Stomach (tissue), 8 donors: ENCODE measurements at regions not wholly inside any gene's neighbourhood (a gene's known extent, or its start where the extent isn't known, plus 50 kb on each side); places are given as distances from the start of the nearest gene placed in this dataset.

Experiments used
- DNase-seq, 2 donors: peaks; one replicate each; pipeline versions ENCODE4 v3.0.0 to v3.0.0-alpha.2; 2013 to 2019
- H3K27ac ChIP-seq, 5 donors: fragments of 200-600 bp in 4 of 5; sonication (generic) in 4 of 5; one replicate each; pipeline ENCODE4 v1.5.1; 2013 to 2019; ENCODE audit warnings: mild to moderate bottlenecking in 1 of 5, moderate library complexity in 1 of 5
- H3K27me3 ChIP-seq, 3 donors: fragments of 200-600 bp; sonication (generic); one replicate each; pipeline ENCODE4 v1.5.1; 2017 to 2019; ENCODE audit warnings: mixed run types in 1 of 3
- H3K36me3 ChIP-seq, 4 donors: fragments of 200-600 bp; sonication (generic); 1 replicate in 3 of 4; 2 replicates in 1 of 4; pipeline ENCODE4 v1.5.1; 2016 to 2019
- H3K4me1 ChIP-seq, 4 donors: fragments of 200-600 bp; sonication (generic); one replicate each; pipeline ENCODE4 v1.5.1; 2016 to 2019
- H3K4me3 ChIP-seq, 4 donors: fragments of 200-600 bp; sonication (generic) in 3 of 4; one replicate each; pipeline ENCODE4 v1.5.1; 2016 to 2019; ENCODE audit warnings: mild to moderate bottlenecking in 1 of 4
- H3K9me3 ChIP-seq, 4 donors: fragments of 200-600 bp; sonication (generic); one replicate each; pipeline ENCODE4 v1.5.1; 2016 to 2019
- CTCF ChIP-seq, 7 experiments: fragments of 450-650 bp in 4 of 7; fragments of 200-600 bp in 3 of 7; sonication (generic) in 3 of 7; IDR thresholded peaks; one replicate each; pipeline ENCODE4 v1.5.1; 2016 to 2019; ENCODE audit warnings: antibody characterized with exemption in 7 of 7, control low read depth in 2 of 7, mild to moderate bottlenecking in 1 of 7
- EP300 ChIP-seq: sonication (generic); formaldehyde crosslinking; IDR thresholded peaks from one replicate; pipeline ENCODE4 v1.6.1; 2017; ENCODE audit warnings: antibody characterized with exemption
- POLR2A ChIP-seq, 4 donors: fragments of 450-650 bp; IDR thresholded peaks; one replicate each; pipeline ENCODE4 v1.6.1; 2016; ENCODE audit warnings: antibody characterized with exemption in 4 of 4, control low read depth in 2 of 4, mild to moderate bottlenecking in 1 of 4, moderate library complexity in 1 of 4
- POLR2AphosphoS5 ChIP-seq, 3 donors: sonication (generic); formaldehyde crosslinking; IDR thresholded peaks; one replicate each; pipeline ENCODE4 v1.6.1; 2016; ENCODE audit warnings: antibody characterized with exemption in 3 of 3
- WGBS, 5 donors: extraction: QIAGEN DNeasy Blood & Tissue Kit in 3 of 5; methylation state at CpG; one replicate each; pipeline versions ENCODE4 v1.1.5 to v1.1.7; 2013 to 2018; 5-methylcytosine and 5-hydroxymethylcytosine counted together
- intact Hi-C: fragments of 100-400 bp; cut with DNase I; formaldehyde crosslinking; loops from one replicate; pipeline ENCODE4 v1.15.1; 2023; ENCODE audit warnings: low total_unique reads
- donor health status: healthy with polysubstance abuse.
- donor health status: Bipolar disorder and iron deficiency.
- donor health status: healthy.

GRCh38 chr7:145088111-145088745 is 252.4 kb upstream of the TPK1 start:
- Histone ChIP-seq H3K36me3 (no peaks in the 10 kb centered on the region), H3K4me1 (no peaks in the 10 kb centered on the region), H3K9me3 (no peaks in the 10 kb centered on the region), H3K27ac (no peak overlapping the region), H3K4me3 (no peak overlapping the region), H3K27me3 (no peaks in the 10 kb centered on the region)
- intact Hi-C loops: no loop called here
- 53 to 62% (median 59%) methylated on average over 3 of the region's 3 CpGs for WGBS, 5 donors
- no peak for DNase-seq
- TF ChIP-seq CTCF (IDR thresholded peaks at IDR 0.05): no peak
- TF ChIP-seq EP300: no peak
- TF ChIP-seq POLR2AphosphoS5 (IDR thresholded peaks at IDR 0.05): no peak
- no peak for TF ChIP-seq POLR2A (IDR thresholded peaks at IDR 0.05)

- Histone ChIP-seq H3K27me3 (no peaks in the 10 kb centered on the region), H3K36me3 (no peaks in the 10 kb centered on the region), H3K27ac (no peak overlapping the region), H3K4me1 (no peaks in the 10 kb centered on the region), H3K9me3 (no peaks in the 10 kb centered on the region), H3K4me3 (no peak overlapping the region)
- 71 to 84% (median 83%) methylated on average over 6 of the region's 6 CpGs for WGBS, 5 donors
- intact Hi-C loops: no loop called here
- TF ChIP-seq POLR2AphosphoS5 (IDR thresholded peaks at IDR 0.05) (no peak), CTCF (IDR thresholded peaks at IDR 0.05) (no peak), POLR2A (IDR thresholded peaks at IDR 0.05) (no peak), EP300 (no peak)
- DNase-seq: no peak
Measured at GRCh38 chr7:145082366-145083161, 246.7 kb upstream of the TPK1 start.

- WGBS, 5 donors: 46 to 58% (median 53%) methylated on average over 2 of the region's 2 CpGs
- H3K27me3 ChIP-seq: no peaks in the 10 kb centered on the region
- no peaks in the 10 kb centered on the region for H3K36me3 ChIP-seq
- TF ChIP-seq EP300 (no peak), POLR2A (IDR thresholded peaks at IDR 0.05) (no peak), CTCF (IDR thresholded peaks at IDR 0.05) (no peak)
- DNase-seq: no peak
- H3K27ac ChIP-seq: no peak overlapping the region
- H3K4me1 ChIP-seq: no peaks in the 10 kb centered on the region
- H3K4me3 ChIP-seq: no peak overlapping the region
- intact Hi-C loops: no loop called here
- peaks cover 0 to 6% (median 0%) of the 10 kb centered on the region in 4 donors for H3K9me3 ChIP-seq
Measured at GRCh38 chr7:145065473-145065872, 229.6 kb upstream of the TPK1 start.

- Histone ChIP-seq H3K27me3 (no peaks in the 10 kb centered on the region), H3K9me3 (peaks cover 0 to 6% (median 0%) of the 10 kb centered on the region in 4 donors), H3K36me3 (no peaks in the 10 kb centered on the region), H3K4me3 (no peak overlapping the region), H3K4me1 (no peaks in the 10 kb centered on the region), H3K27ac (no peak overlapping the region)
- WGBS, 5 donors: 61 to 71% (median 67%) methylated on average over 4 of the region's 4 CpGs
- DNase-seq: no peak
- TF ChIP-seq EP300 (no peak), CTCF (IDR thresholded peaks at IDR 0.05) (no peak), POLR2AphosphoS5 (IDR thresholded peaks at IDR 0.05) (no peak), POLR2A (IDR thresholded peaks at IDR 0.05) (no peak)
- intact Hi-C loops: no loop called here
Measured at GRCh38 chr7:145064114-145064513, 228.3 kb upstream of the TPK1 start.
